ENCODE measurements at regions not wholly inside any gene's neighbourhood (a gene's known extent, or its start where the extent isn't known, plus 50 kb on each side); places are given as distances from the start of the nearest gene placed in this dataset.

- no peak for TF ChIP-seq CTCF (IDR thresholded peaks at IDR 0.05; ENCODE audit: low read depth, low read length, missing control alignments)
- DNase-seq (ENCODE audit: extremely low read depth, low read depth): no peak
Measured at GRCh38 chr10:8416192-8416701, 361.8 kb downstream of the GATA3 start.

GRCh38 chr10:8416760-8417159, 362.3 kb downstream of the GATA3 start:
- no peak for TF ChIP-seq CTCF (IDR thresholded peaks at IDR 0.05; ENCODE audit: low read depth, low read length, missing control alignments)
- DNase-seq (ENCODE audit: extremely low read depth, low read depth): no peak
- H3K4me3 ChIP-seq (replicated peaks; ENCODE audit: low read depth, low read length): no peak overlapping the region

More at GRCh38 chr10:8416192-8416701, 361.8 kb downstream of the GATA3 start:
- no peak overlapping the region for H3K4me3 ChIP-seq (replicated peaks; ENCODE audit: low read depth, low read length)

- H3K4me3 ChIP-seq (replicated peaks; ENCODE audit: low read depth, low read length): no peak overlapping the region
- no peak for DNase-seq (ENCODE audit: extremely low read depth, low read depth)
- no peak for TF ChIP-seq CTCF (IDR thresholded peaks at IDR 0.05; ENCODE audit: low read depth, low read length, missing control alignments)
Measured at GRCh38 chr10:8417631-8418030, 363.1 kb downstream of the GATA3 start.

- no peak for DNase-seq (ENCODE audit: extremely low read depth, low read depth)
- TF ChIP-seq CTCF (IDR thresholded peaks at IDR 0.05; ENCODE audit: low read depth, low read length, missing control alignments): no peak
- H3K4me3 ChIP-seq (replicated peaks; ENCODE audit: low read depth, low read length): no peak overlapping the region
Measured at GRCh38 chr10:8418631-8419030, 364.1 kb downstream of the GATA3 start.

- no peak for DNase-seq (ENCODE audit: extremely low read depth, low read depth)
- no peak overlapping the region for H3K4me3 ChIP-seq (replicated peaks; ENCODE audit: low read depth, low read length)
- no peak for TF ChIP-seq CTCF (IDR thresholded peaks at IDR 0.05; ENCODE audit: low read depth, low read length, missing control alignments)
Measured at GRCh38 chr10:8420182-8420581, 365.7 kb downstream of the GATA3 start.

GRCh38 chr10:8424555-8425211, 370.2 kb downstream of the GATA3 start:
- no peak for TF ChIP-seq CTCF (IDR thresholded peaks at IDR 0.05; ENCODE audit: low read depth, low read length, missing control alignments)
- no peak overlapping the region for H3K4me3 ChIP-seq (replicated peaks; ENCODE audit: low read depth, low read length)

GRCh38 chr10:8428654-8429053, 374.2 kb downstream of the GATA3 start:
- no peak for TF ChIP-seq CTCF (IDR thresholded peaks at IDR 0.05; ENCODE audit: low read depth, low read length, missing control alignments)
- no peak overlapping the region for H3K4me3 ChIP-seq (replicated peaks; ENCODE audit: low read depth, low read length)
- no peak for DNase-seq (ENCODE audit: extremely low read depth, low read depth)

More at GRCh38 chr10:8424555-8425211, 370.2 kb downstream of the GATA3 start:
- DNase-seq (ENCODE audit: extremely low read depth, low read depth): no peak
